Esophagus (tissue), 2 donors: ENCODE measurements at regions not wholly inside any gene's neighbourhood (a gene's known extent, or its start where the extent isn't known, plus 50 kb on each side); places are given as distances from the start of the nearest gene placed in this dataset.

Experiments
- H3K27ac ChIP-seq, 2 donors: one replicate each; pipeline ENCODE4 v1.5.1; 2013; ENCODE audit warnings: low read depth in 2 of 2, mild to moderate bottlenecking in 2 of 2, inconsistent platforms in 1 of 2, low read length in 1 of 2, moderate library complexity in 1 of 2
- H3K27me3 ChIP-seq, 2 donors: one replicate each; pipeline ENCODE4 v1.6.1; 2013; ENCODE audit warnings: low read length in 2 of 2, control low read depth in 1 of 2, mild to moderate bottlenecking in 1 of 2; ENCODE audit not compliant: insufficient read depth in 2 of 2, control insufficient read depth in 1 of 2
- H3K36me3 ChIP-seq, 2 donors: one replicate each; pipeline ENCODE4 v1.6.1; 2013; ENCODE audit warnings: low read length in 1 of 2; ENCODE audit not compliant: control insufficient read depth in 2 of 2, insufficient read depth in 2 of 2
- H3K4me1 ChIP-seq, 2 donors: one replicate each; pipeline ENCODE4 v1.6.1; 2013; ENCODE audit warnings: low read length in 1 of 2; ENCODE audit not compliant: control insufficient read depth in 2 of 2, insufficient read depth in 2 of 2
- H3K4me3 ChIP-seq, 2 donors: one replicate each; pipeline ENCODE4 v1.5.1; 2013; ENCODE audit warnings: low read length in 2 of 2, mild to moderate bottlenecking in 2 of 2, low read depth in 1 of 2, moderate library complexity in 1 of 2
- H3K9me3 ChIP-seq, 2 donors: one replicate each; pipeline ENCODE4 v1.6.1; 2013; ENCODE audit warnings: mild to moderate bottlenecking in 2 of 2, low read depth in 1 of 2, low read length in 1 of 2, moderate library complexity in 1 of 2; ENCODE audit not compliant: control insufficient read depth in 2 of 2, insufficient read depth in 1 of 2
- WGBS, 2 donors: extraction: QIAGEN DNeasy Blood & Tissue Kit; methylation state at CpG; one replicate each; pipeline ENCODE4 v1.1.7; 2013; 5-methylcytosine and 5-hydroxymethylcytosine counted together
- donor health status: healthy with polysubstance abuse.
- donor health status: Bipolar disorder and iron deficiency.

DNA sequence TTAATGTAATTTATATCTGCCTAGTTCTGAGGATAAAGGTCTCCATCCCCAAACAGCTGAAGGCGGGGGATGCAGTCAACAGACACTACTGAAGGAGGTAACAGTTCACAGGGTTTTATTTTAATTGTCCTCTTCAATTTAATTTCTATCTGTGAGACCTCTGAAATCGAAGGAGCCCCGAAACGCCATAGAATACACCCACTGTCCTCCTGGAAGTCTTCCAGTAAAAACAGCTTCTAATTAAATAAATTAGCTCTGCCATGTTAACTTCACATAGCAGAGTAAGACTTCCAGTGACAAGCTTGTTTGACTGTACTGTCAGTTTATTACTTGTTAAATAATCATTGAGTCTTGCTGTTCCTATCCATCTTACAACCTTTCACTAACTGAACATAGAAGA lies 193.5 kb downstream of the SEC61B start:
- Histone ChIP-seq H3K4me1 (no peaks in the 10 kb centered on the region), H3K4me3 (no peak overlapping the region), H3K27ac (no peak overlapping the region), H3K9me3 (peaks cover 0 to 3% of the 10 kb centered on the region in 2 donors), H3K36me3 (no peaks in the 10 kb centered on the region), H3K27me3 (no peaks in the 10 kb centered on the region)
- WGBS, 2 donors = 77 to 84% methylated on average over 4 of the region's 4 CpGs

- Histone ChIP-seq H3K27me3 (no peaks in the 10 kb centered on the region), H3K9me3 (peaks cover 0 to 3% of the 10 kb centered on the region in 2 donors), H3K4me3 (no peak overlapping the region), H3K27ac (no peak overlapping the region), H3K4me1 (no peaks in the 10 kb centered on the region), H3K36me3 (no peaks in the 10 kb centered on the region)
- WGBS, 2 donors = 35 to 43% methylated on average over 2 of the region's 2 CpGs
These were observed 193.9 kb downstream of the SEC61B start for GRCh38 chr9:99416007-99416406.

GRCh38 chr9:99419070-99419469 lies 197.0 kb downstream of the SEC61B start:
- Histone ChIP-seq H3K4me1 (no peaks in the 10 kb centered on the region), H3K4me3 (no peak overlapping the region), H3K9me3 (no peaks in the 10 kb centered on the region), H3K27me3 (no peaks in the 10 kb centered on the region), H3K36me3 (no peaks in the 10 kb centered on the region), H3K27ac (no peak overlapping the region)
- 80 to 88% methylated on average over 4 of the region's 4 CpGs for WGBS, 2 donors

DNA sequence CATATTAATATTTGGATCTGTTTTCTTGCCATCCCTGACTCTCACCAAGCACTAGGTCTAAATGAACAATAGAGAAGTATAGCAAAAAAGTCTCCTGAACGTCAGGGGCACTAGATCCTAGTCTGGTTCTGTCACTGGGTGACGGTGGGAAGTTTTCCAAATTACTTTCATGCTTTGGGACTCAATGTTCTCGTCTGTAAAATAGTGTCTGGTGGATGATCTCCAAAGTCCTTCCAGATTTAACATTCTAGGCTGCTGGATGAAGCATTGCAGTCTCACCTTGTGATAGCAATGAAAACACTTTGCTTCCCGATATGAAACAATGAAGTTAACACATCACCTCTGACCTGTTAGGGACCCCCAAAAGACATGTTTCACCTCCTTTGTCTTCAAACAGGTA lies 199.3 kb downstream of the SEC61B start:
- Histone ChIP-seq H3K9me3 (no peaks in the 10 kb centered on the region), H3K4me1 (no peaks in the 10 kb centered on the region), H3K36me3 (no peaks in the 10 kb centered on the region), H3K27me3 (no peaks in the 10 kb centered on the region), H3K27ac (no peak overlapping the region), H3K4me3 (no peak overlapping the region)
- 75 to 87% methylated on average over 4 of the region's 4 CpGs for WGBS, 2 donors

DNA sequence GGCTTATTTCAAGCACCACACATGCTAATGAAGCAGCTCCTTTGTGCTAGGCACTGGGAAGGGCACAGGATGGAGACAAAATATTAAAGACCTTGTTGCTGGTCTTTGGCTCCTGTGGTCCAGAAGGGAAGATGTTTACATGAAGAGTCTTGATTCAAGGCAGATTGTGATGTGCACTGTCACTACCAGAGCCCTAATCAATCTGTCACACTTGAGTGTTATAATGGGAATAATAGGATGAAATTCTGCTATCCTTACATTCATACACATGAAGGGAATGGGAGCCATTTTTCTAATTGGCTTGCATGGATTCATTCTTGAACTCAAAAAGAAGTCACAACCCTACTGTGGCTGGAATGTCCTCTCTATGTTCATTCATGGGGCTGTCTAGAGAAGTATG lies 203.0 kb downstream of the SEC61B start:
- no peaks in the 10 kb centered on the region for H3K36me3 ChIP-seq
- no peaks in the 10 kb centered on the region for H3K4me1 ChIP-seq
- no peak overlapping the region for H3K4me3 ChIP-seq
- no peaks in the 10 kb centered on the region for H3K27me3 ChIP-seq
- no peaks in the 10 kb centered on the region for H3K9me3 ChIP-seq
- no peak overlapping the region for H3K27ac ChIP-seq

- no peaks in the 10 kb centered on the region for H3K36me3 ChIP-seq
- H3K4me3 ChIP-seq = no peak overlapping the region
- H3K9me3 ChIP-seq = no peaks in the 10 kb centered on the region
- no peak overlapping the region for H3K27ac ChIP-seq
- 38 to 49% methylated on average over 1 of the region's 1 CpG for WGBS, 2 donors
- H3K4me1 ChIP-seq = no peaks in the 10 kb centered on the region
- no peaks in the 10 kb centered on the region for H3K27me3 ChIP-seq
These were observed 204.1 kb downstream of the SEC61B start for GRCh38 chr9:99425923-99426842.

GRCh38 chr9:99427260-99427659 lies 205.2 kb downstream of the SEC61B start:
- H3K4me1 ChIP-seq = peaks cover 0 to 2% of the 10 kb centered on the region in 2 donors
- H3K36me3 ChIP-seq = no peaks in the 10 kb centered on the region
- H3K27me3 ChIP-seq = no peaks in the 10 kb centered on the region
- no peak overlapping the region for H3K4me3 ChIP-seq
- H3K27ac ChIP-seq = no peak overlapping the region
- H3K9me3 ChIP-seq = no peaks in the 10 kb centered on the region

DNA sequence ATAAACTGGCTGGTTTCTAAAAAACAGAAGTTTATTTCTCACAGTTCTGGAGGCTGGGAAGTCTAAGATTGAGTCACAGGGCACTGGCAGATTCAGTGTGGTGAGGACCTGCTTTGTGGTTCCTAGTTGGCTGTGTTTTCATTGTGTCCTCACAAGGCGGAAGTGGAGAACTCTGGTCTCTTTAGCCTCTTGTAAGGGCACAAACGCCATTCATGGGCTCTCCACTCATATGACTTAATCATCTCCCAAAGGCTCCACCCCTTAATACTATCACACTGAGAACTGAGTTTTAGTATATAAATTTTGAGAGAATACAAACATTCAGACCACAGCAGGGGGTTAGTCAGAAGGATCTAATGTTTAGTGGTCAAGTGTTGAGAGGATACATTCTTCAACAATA lies 208.2 kb downstream of the SEC61B start:
- H3K9me3 ChIP-seq = no peaks in the 10 kb centered on the region
- H3K27ac ChIP-seq = no peak overlapping the region
- no peaks in the 10 kb centered on the region for H3K27me3 ChIP-seq
- WGBS, 2 donors = 86% methylated on average over 2 of the region's 2 CpGs
- peaks cover 0 to 4% of the 10 kb centered on the region in 2 donors for H3K4me1 ChIP-seq
- H3K4me3 ChIP-seq = no peak overlapping the region
- H3K36me3 ChIP-seq = no peaks in the 10 kb centered on the region

DNA sequence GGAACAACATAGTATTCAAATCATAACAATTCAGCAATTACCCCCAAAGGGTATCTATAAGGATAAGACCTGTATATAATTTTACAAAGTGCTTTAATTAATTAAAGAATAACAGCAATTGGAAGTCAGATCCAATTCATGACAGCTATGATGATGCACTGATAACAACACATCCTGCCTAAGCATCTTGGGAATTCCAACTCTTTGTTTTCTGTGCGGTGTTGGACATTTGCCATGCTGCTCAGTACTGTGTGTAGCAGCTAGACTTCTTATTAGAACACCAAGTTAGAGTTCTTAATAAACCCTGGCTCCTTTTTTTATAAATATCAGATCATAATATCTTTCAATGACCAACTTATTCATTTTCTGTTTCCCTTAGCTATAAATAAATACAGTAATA lies 209.0 kb downstream of the SEC61B start:
- no peak overlapping the region for H3K4me3 ChIP-seq
- H3K36me3 ChIP-seq = no peaks in the 10 kb centered on the region
- H3K4me1 ChIP-seq = peaks cover 0 to 4% of the 10 kb centered on the region in 2 donors
- H3K27me3 ChIP-seq = no peaks in the 10 kb centered on the region
- WGBS, 2 donors = 43 to 52% methylated on average over 1 of the region's 1 CpG
- no peak overlapping the region for H3K27ac ChIP-seq
- no peaks in the 10 kb centered on the region for H3K9me3 ChIP-seq

GRCh38 chr9:99432075-99432474 lies 210.0 kb downstream of the SEC61B start:
- WGBS, 2 donors = 65 to 82% methylated on average over 4 of the region's 4 CpGs
- H3K9me3 ChIP-seq = no peaks in the 10 kb centered on the region

More at GRCh38 chr9:99432075-99432474, 210.0 kb downstream of the SEC61B start:
- Histone ChIP-seq H3K36me3 (no peaks in the 10 kb centered on the region), H3K27ac (no peak overlapping the region), H3K4me1 (peaks cover 0 to 4% of the 10 kb centered on the region in 2 donors), H3K4me3 (no peak overlapping the region), H3K27me3 (no peaks in the 10 kb centered on the region)
